Spinal cord (tissue), 9 donors: ENCODE measurements at regions not wholly inside any gene's neighbourhood (a gene's known extent, or its start where the extent isn't known, plus 50 kb on each side); places are given as distances from the start of the nearest gene placed in this dataset.

Experiments used
- DNase-seq, 6 donors: peaks; one replicate each; pipeline versions ENCODE4 v3.0.0 to v3.0.0-alpha.2; 2013 to 2015; ENCODE audit warnings: low spot score in 6 of 6, low read depth in 4 of 6
- H3K27ac ChIP-seq: one replicate; pipeline ENCODE4 v1.5.1; 2013; ENCODE audit warnings: low read depth, low read length, control low read depth
- H3K27me3 ChIP-seq: one replicate; pipeline ENCODE4 v1.6.1; 2013; ENCODE audit warnings: low read length; ENCODE audit not compliant: control insufficient read depth, insufficient read depth
- H3K36me3 ChIP-seq: one replicate; pipeline ENCODE4 v1.6.1; 2013; ENCODE audit warnings: low read length; ENCODE audit not compliant: control insufficient read depth, insufficient read depth
- H3K4me1 ChIP-seq: one replicate; pipeline ENCODE4 v1.6.1; 2013; ENCODE audit warnings: low read length; ENCODE audit not compliant: control insufficient read depth, insufficient read depth
- H3K4me3 ChIP-seq: one replicate; pipeline ENCODE4 v1.5.1; 2013; ENCODE audit warnings: low read depth, low read length, control low read depth
- H3K9me3 ChIP-seq: one replicate; pipeline ENCODE4 v1.6.1; 2013; ENCODE audit warnings: low read length; ENCODE audit not compliant: control insufficient read depth, insufficient read depth
- WGBS: methylation state at CpG from one replicate; pipeline ENCODE4 v1.1.5; 2013; ENCODE audit warnings: missing lambda C conversion rate; ENCODE audit not compliant: insufficient coverage; 5-methylcytosine and 5-hydroxymethylcytosine counted together
- donor health status: healthy.

DNA sequence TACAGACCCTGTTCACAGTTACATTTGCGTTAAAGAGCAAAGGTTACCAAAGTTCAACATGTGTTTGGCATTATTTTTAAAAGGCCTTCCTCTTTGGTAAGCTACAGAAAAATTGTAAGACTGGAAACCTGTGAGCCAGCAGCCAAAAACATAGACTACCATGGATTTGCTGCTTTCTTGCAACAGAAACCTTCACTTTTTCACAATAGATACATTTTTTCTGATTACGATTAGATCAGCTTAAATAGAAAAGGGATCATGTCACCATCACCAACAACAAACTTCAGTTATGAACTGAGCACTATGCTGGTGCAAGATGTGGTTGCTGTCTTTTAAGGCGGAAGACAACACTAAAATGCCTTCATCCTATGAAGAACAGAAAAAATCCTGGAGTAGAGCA lies 112.3 kb upstream of the MARCKS start:
- no peaks in the 10 kb centered on the region for H3K4me1 ChIP-seq
- no peaks in the 10 kb centered on the region for H3K36me3 ChIP-seq
- no peak overlapping the region for H3K27ac ChIP-seq
- WGBS: no CpG with 5 or more reads among the region's 3 CpGs
- no peaks in the 10 kb centered on the region for H3K9me3 ChIP-seq
- no peaks in the 10 kb centered on the region for H3K27me3 ChIP-seq
- DNase-seq: no peak
- no peak overlapping the region for H3K4me3 ChIP-seq

GRCh38 chr6:113750151-113750855 lies 106.8 kb upstream of the MARCKS start:
- WGBS: no CpG with 5 or more reads among the region's 1 CpG
- DNase-seq: no peak
- H3K4me3 ChIP-seq: no peak overlapping the region
- H3K27ac ChIP-seq: no peak overlapping the region
- H3K4me1 ChIP-seq: no peaks in the 10 kb centered on the region
- no peaks in the 10 kb centered on the region for H3K9me3 ChIP-seq
- H3K36me3 ChIP-seq: no peaks in the 10 kb centered on the region
- no peaks in the 10 kb centered on the region for H3K27me3 ChIP-seq

GRCh38 chr6:113754291-113754690 lies 102.9 kb upstream of the MARCKS start:
- Histone ChIP-seq H3K27ac (no peak overlapping the region), H3K36me3 (no peaks in the 10 kb centered on the region), H3K27me3 (no peaks in the 10 kb centered on the region), H3K4me3 (no peak overlapping the region), H3K4me1 (no peaks in the 10 kb centered on the region), H3K9me3 (no peaks in the 10 kb centered on the region)
- no CpG with 5 or more reads among the region's 1 CpG for WGBS
- DNase-seq: no peak

DNA sequence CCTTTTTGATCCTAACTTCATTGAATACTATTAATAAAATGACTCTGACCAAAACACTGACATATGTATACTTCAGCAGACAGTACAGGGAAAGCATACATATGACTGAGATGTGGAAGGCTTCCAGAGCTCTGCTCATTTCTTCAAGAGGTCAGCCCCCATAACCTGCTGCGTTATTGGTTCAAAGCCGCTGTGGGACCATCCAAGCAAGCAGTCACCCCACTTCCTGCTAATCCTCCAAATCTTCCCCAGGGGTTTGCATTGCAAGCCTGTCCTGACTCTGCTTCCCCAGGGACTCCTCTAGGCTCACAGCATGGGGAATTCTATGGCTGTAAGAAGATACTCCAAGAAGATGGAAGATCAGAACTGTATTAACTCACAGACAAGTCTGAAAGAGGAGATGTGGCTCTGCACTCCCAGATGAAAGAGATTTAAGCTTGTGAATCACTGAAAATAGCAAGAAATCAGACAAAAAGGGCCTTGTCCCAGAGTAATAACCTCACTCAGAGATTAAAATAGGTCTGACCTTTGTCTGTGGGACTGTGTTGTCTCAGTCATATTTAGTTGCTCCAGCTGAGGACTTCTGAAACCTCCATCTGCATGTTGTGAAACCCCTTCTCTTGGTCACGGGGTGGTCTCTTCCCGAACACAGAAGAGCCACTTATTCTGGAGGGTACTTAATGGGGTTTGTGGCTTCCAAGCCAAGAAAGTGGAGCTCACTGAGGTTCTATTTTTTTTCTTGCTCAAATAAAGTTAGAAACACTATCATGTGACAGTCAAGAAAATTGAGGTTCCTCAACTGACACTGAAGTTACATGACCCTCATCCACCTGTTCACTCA lies 101.5 kb upstream of the MARCKS start:
- no peaks in the 10 kb centered on the region for H3K36me3 ChIP-seq

GRCh38 chr6:113756290-113756665 lies 100.9 kb upstream of the MARCKS start:
- Histone ChIP-seq H3K4me1 (no peaks in the 10 kb centered on the region), H3K36me3 (no peaks in the 10 kb centered on the region), H3K27ac (peak overlapping the region; percentile 49), H3K9me3 (no peaks in the 10 kb centered on the region), H3K4me3 (no peak overlapping the region), H3K27me3 (no peaks in the 10 kb centered on the region)
- DNase-seq: no peak
- WGBS: no CpG with 5 or more reads among the region's 2 CpGs

More for the DNA sequence above, 101.5 kb upstream of the MARCKS start:
- Histone ChIP-seq H3K9me3 (no peaks in the 10 kb centered on the region), H3K27me3 (no peaks in the 10 kb centered on the region), H3K4me3 (no peak overlapping the region), H3K4me1 (no peaks in the 10 kb centered on the region), H3K27ac (peak overlapping the region; percentile 49)
- 91% methylated on average over 4 of the region's 4 CpGs for WGBS
- no peak for DNase-seq

- no peak for DNase-seq
- no peaks in the 10 kb centered on the region for H3K27me3 ChIP-seq
- H3K4me1 ChIP-seq: no peaks in the 10 kb centered on the region
- H3K27ac ChIP-seq: no peak overlapping the region
- 97% methylated on average over 5 of the region's 7 CpGs for WGBS
- no peaks in the 10 kb centered on the region for H3K9me3 ChIP-seq
- no peak overlapping the region for H3K4me3 ChIP-seq
- H3K36me3 ChIP-seq: no peaks in the 10 kb centered on the region
These were observed 98.9 kb upstream of the MARCKS start for GRCh38 chr6:113758214-113758613.

GRCh38 chr6:113758826-113759574 lies 98.1 kb upstream of the MARCKS start:
- Histone ChIP-seq H3K4me3 (no peak overlapping the region), H3K27me3 (no peaks in the 10 kb centered on the region), H3K27ac (no peak overlapping the region), H3K36me3 (no peaks in the 10 kb centered on the region), H3K9me3 (no peaks in the 10 kb centered on the region), H3K4me1 (no peaks in the 10 kb centered on the region)
- DNase-seq: no peak
- no CpG with 5 or more reads among the region's 1 CpG for WGBS

DNA sequence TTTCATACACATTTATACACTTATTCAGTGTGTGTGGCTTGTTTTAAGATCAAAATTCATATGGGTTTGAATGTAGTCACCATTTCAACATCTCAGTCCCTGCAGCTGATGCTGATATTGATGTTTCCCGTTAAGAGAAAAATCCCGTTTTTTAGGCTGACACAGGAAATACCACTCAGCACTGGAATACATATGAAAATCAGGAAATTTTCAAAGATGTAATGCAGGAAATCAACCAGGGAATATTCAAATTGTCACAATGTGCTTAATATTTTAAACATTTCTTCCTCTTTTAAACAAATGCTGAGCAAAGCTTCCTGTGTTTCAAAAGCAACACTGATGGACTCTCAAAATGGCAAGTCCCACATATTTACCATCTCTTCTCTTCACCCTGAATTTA lies 94.5 kb upstream of the MARCKS start:
- Histone ChIP-seq H3K36me3 (no peaks in the 10 kb centered on the region), H3K27ac (no peak overlapping the region), H3K27me3 (no peaks in the 10 kb centered on the region), H3K4me3 (no peak overlapping the region), H3K9me3 (no peaks in the 10 kb centered on the region), H3K4me1 (no peaks in the 10 kb centered on the region)
- no CpG with 5 or more reads among the region's 2 CpGs for WGBS
- DNase-seq: no peak

- Histone ChIP-seq H3K27me3 (no peaks in the 10 kb centered on the region), H3K36me3 (no peaks in the 10 kb centered on the region), H3K27ac (no peak overlapping the region), H3K4me3 (no peak overlapping the region), H3K4me1 (no peaks in the 10 kb centered on the region), H3K9me3 (no peaks in the 10 kb centered on the region)
- 82% methylated on average over 1 of the region's 1 CpG for WGBS
- no peak for DNase-seq
These were observed 93.8 kb upstream of the MARCKS start for GRCh38 chr6:113763311-113763766.
